ENCODE measurements at regions not wholly inside any gene's neighbourhood (a gene's known extent, or its start where the extent isn't known, plus 50 kb on each side); places are given as distances from the start of the nearest gene placed in this dataset.

DNA sequence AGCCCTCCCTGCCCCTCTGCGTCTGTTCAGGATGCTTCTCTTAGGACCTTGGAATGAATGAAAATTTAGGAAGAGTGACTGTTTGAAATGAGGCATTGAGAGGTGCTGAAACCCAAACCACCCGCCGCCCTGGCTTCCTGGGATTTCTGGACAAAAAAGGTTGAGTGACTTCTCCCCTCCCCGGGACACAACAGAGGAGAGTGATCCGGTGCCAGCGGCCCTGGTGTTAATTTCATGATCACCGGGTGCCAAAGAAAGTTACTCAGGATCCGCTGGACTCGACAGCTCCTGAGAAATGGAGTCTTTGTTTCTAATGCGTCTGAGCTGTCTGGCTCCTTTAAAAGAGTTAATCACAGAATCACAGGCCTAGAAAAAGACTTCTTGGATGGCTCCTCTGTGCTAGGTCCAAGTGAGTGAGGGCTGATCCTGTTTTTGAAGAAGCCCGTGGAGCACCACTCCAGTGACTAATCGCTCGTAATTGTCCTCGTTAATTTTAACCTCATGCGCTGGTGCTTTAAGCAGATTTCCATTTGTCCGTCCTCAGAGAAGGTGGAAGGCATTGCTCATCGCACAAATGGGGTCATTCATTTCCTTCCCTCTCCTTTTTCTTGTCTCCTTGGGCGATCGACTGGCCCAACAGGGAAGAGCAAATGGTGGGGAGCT is 144.4 kb upstream of the ZFHX3 start:
- H3K4me3 ChIP-seq (ENCODE audit: low read length): no peak overlapping the region
- no peak for DNase-seq (ENCODE audit: low read depth, low spot score)

DNA sequence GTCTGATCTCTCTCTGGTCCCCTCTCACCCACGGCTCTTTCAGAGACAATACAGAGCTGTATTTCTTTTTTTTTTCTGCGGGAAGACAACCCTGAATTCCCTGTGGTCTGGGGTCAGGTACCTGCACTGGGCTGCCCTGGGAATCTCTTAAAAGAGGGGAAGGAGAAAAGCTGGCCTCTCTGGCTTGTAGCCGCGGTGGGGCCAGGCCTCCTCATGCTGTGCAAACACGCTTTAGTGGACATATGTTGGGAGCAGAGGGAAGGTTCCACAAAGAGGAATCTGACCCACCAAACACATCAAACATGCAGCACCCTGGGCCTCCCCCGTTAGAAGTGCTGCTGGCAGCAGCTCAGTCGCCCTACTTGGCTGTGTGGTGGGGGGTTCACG is 143.7 kb upstream of the ZFHX3 start:
- DNase-seq (ENCODE audit: low read depth, low spot score): no peak
- no peak overlapping the region for H3K4me3 ChIP-seq (ENCODE audit: low read length)

DNA sequence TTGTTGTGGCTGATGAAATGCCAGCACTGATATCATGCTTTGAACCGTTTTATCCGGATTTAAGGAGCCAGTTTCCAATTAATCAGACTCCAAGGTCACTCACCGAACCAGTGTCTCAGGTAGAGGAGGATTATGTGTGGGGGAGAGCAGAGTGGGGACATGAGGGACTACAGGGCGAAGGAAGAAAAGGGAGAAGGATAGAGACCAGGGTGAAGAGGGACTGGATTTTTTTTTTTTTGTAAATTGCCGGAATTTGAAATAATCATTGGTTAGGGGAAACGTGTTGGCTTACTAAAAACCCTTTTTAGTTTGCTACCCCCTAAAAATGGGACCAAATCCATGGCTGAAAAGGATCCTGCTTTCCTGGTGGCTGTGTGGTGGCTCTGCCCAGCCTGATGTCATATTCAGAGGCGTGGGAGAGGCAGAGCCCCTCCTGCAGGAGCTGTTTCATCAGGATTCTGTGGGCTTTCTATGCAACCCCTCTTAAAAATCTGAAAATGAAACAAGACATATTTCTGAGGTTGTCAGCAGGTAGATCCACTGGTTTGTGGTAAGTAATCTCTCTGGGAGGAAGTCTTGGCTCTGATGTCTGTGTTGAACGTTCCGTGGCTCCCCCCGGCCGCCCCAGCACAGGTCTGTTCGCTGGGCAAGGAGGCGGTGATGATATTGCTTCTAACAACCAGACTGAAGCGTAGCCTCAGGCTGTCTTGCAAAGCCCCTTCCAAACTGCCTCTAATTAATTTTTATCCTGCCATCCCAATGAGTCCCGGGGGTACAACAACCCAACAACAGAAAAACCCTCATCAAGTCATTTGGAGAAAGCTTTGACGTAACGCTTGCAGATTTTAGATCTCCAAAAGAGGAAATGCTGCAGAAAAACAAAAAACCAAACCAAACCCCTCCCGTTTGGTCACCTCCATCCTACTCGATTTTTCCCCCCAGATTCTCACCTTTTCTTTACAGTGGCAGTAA is 143.0 kb upstream of the ZFHX3 start:
- no peak overlapping the region for H3K4me3 ChIP-seq (ENCODE audit: low read length)
- peak; percentile 22 for DNase-seq (ENCODE audit: low read depth, low spot score)

DNA sequence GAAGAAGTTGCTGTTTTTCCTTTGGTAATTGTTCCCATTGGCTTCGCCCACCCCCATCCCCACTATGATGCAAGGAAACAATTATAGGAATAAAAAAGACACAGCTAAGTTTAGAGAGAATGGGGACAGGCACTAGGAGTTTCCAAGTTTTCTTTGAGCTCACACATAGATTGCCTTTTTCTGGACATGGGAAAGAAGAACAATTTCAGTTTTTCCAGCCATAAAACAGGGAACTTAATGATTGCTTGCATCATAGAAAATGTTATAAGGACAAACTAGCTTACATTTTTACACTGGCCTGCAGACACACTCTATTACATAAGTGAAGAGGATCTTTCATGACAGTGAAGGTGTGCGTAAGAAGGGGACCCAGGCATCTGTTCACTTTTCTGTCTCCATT is 142.3 kb upstream of the ZFHX3 start:
- H3K4me3 ChIP-seq (ENCODE audit: low read length): no peak overlapping the region
- no peak for DNase-seq (ENCODE audit: low read depth, low spot score)

DNA sequence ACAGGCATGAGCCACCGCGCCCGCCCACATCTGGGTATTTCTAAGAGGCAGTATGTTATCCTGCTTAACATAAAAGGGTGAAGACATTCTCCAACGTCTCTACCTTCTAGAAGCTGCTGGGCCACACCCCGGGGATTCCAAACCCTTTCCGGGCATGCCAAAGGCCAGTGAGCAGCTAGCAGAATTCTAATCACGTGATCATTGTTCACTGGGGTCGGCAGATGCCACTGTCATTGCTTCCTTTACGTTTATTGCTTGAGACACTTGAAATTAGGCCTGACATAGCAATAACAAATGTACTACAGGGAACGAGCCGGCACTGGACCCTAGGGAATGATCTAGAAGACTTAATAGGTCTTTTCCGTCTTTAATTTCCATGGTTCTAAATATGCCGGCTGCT is 141.2 kb upstream of the ZFHX3 start:
- H3K4me3 ChIP-seq (ENCODE audit: low read length): no peak overlapping the region
- no peak for DNase-seq (ENCODE audit: low read depth, low spot score)

DNA sequence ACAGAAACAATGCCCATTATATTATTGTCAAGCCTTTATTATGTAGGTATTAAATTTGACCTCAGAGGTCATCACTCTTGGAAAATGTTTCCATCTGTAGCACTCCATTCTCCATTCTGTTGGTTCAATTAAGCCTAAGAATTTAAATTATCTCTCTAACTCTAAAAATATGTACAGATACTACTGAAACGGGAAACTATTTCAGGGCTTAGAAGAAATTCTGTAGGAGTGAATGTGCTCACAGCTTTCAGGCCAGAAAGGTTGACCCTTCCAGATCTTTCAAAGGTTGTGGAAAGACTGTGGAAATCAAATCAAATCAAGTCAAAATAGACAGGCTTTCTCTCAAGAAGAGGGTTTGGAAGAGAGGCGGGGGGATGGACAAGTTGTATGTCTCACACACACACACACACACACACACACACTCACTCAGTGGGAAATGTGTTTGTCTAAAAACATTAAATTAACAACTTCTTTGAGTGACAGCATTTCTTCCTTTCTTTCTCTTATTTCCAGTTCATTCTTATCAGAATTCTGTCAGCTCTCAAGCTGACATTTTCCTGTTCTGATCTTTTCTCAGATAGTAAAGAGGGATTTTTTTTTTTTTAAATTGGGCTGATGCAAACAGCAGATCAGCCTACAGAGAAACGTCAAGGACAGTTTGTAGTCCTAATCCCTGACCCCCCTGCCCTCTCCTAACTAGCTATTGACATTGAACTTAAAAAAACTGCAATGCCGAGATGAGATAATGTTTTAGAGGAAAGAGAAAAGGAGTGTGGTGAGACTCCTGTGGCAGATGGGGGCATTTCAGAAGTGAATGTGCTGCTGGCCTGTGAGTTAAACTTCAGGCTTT is 139.0 kb upstream of the ZFHX3 start:
- DNase-seq (ENCODE audit: low read depth, low spot score): no peak
- H3K4me3 ChIP-seq (ENCODE audit: low read length): no peak overlapping the region

DNA sequence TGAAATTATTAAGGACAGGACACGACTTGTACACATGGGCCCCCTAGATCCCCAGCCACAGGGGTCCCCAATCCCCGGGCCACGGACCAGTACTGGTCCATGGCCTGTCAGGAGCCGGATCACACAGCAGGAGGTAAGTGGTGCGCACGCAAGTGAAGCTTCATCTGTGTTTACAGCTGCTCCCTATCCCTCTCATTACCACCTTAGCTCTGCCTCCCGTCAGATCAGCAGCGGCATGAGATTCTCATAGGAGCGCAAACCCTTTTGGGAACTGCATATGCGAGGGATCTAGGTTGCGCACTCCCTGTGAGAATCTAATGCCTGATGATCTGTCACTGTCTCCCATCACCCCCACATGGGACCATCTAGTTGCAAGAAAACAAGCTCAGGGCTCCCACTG is 137.8 kb upstream of the ZFHX3 start:
- no peak overlapping the region for H3K4me3 ChIP-seq (ENCODE audit: low read length)
- DNase-seq (ENCODE audit: low read depth, low spot score): no peak

DNA sequence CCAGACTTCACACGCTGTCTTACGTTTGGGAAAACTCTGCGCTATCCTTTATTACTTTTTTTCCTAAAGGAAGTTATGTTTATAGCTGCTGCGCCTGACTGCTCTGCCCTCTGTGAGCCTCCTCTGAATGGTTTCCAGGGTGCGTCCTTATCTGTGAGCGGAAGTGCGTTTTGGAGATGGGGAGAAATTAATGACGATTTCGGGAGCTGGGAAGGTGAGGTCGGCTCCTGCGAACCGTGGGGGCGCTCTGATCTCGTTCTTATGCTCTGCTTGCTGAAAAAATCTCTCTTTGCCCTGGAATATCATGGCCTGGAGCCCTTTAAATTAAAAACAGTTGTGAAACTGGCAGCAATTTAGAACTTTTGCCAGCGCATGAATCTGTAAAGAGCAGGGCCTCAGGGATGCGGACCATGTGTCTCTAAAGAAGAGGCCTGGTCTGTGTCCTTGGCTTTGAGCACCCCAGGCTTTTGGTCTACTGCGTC is 135.7 kb upstream of the ZFHX3 start:
- DNase-seq (ENCODE audit: low read depth, low spot score): no peak

DNA sequence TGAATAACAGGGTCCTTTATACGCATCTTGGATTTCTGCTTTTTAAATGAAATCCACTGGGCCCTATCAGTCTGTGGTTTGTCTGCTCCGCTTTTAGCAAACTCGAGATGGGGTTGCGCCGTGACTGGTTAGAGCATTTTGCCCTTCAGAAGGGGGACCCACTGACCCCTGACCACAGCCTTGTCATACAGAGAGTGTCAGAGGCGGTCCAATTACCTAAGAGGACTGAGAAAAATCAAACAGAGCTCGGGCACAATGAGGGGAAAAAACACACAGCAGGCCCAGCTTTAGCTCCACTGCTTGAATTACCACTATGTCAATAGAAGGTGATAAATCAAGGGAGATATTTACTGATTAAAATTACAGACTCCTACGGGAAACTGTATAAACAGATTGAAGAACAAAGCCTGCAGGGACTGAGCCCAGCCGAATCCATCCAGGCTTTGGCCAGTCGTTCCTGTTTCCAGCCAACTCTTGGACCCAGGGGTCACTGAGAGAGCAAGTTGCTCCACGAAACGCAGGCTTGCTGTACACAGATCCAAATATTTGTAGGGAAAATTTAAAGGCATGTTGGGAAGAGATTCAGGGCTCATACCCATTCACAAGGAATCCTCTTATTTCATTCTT is 131.9 kb upstream of the ZFHX3 start:
- DNase-seq (ENCODE audit: low read depth, low spot score): no peak
- H3K4me3 ChIP-seq (ENCODE audit: low read length): no peak overlapping the region

More for the DNA sequence above, 135.7 kb upstream of the ZFHX3 start:
- no peak overlapping the region for H3K4me3 ChIP-seq (ENCODE audit: low read length)

DNA sequence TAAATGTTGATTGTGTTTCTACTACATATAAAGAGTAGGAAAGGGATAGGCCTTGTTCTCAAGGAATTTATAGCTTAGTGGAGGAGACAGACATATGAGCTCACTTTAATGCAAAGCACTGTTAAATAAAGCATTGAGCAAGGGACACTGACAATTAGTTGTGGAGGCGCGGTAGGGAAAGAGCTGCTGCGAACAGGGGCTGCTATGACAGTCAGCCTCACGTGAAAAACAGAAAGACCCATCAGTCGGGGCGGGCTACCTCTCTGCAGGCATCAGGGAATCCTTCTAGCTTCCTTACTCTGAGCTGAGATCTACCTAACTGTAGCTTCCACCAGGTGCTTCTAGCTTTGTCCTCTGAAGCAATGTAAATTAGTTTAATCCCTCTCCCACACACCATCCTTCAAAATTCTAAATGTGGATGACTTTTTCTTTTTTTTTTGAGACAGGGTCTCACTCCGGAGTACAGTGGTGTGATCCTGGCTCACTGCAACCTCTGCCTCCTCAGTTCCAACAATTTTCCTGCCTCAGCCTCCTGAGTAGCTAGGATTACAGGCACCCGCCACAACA is 129.9 kb upstream of the ZFHX3 start:
- DNase-seq (ENCODE audit: low read depth, low spot score): no peak
- H3K4me3 ChIP-seq (ENCODE audit: low read length): no peak overlapping the region

DNA sequence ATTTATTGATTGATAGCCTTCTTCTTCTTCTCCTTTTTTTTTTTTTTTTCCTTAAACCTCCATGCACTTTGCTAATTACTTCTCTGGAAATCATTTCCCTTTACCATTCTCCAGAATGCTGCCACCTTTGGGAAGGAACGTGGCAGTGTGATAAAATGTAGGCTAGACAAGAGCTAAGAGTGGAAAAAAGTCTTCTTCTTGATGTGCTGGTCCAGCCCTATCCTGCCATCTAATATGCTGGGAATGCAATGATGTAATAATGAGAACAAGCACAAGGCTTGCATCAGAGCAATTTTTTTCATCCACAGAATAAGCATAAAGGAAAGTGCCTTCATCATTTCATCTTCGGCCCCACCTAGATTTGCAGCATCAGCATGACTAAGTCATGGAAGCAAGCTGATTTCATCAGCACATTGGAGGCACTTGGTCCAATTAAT is 128.7 kb upstream of the ZFHX3 start:
- no peak for DNase-seq (ENCODE audit: low read depth, low spot score)
- H3K4me3 ChIP-seq (ENCODE audit: low read length): no peak overlapping the region

DNA sequence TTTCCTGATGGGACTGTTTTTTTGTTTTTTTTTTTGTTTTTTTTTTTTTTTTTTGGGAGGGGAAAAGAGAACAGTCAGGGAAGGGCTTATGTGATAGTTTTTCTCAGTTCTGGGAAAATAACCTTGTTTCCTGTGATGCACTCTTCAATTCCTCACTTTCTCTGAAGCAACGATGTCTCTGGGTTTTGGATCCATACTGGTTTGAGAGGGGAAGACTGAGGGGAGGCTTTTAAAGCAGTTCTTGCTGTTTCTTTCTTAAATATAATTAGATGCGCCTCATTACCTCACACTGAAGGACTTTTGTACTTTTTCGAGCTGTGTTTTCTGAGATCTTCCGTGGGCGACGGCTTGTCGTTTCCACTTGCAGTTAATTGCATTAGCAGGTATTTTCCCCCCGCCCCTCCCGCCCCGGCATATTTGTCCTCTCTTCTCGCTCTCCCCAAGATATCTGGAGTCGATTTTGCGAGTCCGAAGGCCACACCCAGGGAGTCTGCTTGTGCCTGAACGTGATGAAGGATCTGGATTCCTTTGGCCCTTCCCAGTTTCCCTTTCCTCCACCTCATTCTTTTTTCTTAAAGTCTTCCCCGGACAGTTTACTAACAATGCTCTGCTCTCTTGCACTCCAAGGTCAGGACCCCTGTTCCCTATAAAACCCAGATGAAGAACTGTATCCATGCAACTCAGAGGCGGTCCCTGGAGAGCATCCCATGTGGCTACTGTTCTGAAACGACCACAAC is 125.2 kb upstream of the ZFHX3 start:
- no peak overlapping the region for H3K4me3 ChIP-seq (ENCODE audit: low read length)
- no peak for DNase-seq (ENCODE audit: low read depth, low spot score)

DNA sequence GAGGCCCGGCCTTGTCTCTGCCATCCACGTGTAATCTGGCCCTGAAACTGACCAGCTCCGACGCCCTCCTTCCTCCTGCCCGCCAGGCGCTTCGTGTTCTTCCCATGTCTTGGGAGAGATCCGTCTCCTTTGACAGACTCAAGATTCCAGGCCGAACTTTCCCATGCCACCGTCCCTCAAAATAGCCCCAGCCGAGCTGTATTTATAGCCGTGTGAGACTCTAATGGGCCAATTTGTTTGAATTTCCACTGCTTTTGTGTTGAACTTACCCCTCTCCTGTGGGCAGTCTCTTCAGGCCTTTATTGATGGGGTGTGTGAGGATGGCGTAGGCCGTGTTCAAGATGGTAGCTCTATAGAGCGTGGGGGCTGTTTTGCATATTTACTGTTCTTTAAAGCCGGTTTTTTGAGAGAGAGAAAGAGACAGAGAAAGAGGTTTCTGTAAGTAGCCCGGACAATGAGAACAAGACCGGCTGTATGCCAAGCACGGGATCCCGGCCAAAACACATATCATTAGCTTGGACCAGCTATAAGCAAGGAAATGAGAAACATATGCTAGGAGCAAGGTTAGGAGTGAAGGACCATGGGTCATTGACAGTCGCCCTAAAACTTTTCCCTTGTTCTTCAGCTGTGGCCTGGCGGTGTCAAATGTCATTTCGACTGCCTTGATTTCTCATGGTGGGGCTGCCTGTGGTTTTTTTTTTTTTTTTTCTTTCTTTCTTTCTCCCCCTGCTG is 124.5 kb upstream of the ZFHX3 start:
- H3K4me3 ChIP-seq (ENCODE audit: low read length): no peak overlapping the region
- DNase-seq (ENCODE audit: low read depth, low spot score): no peak

DNA sequence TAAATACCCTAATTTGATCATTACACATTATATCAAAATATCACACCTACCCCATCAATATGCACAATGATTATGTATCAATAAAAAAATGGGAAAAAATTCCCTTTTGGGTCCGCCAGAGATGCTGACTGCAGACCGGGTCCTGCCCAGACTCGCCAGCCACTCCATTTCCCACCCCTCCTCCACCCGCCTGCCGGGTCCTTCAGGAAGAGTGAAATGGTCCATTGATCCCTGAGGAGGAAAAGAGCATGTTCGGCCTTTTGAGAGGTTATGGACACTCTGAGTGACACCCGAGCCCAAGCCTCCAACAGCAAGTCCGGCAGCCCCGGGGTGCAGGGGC is 123.9 kb upstream of the ZFHX3 start:
- no peak overlapping the region for H3K4me3 ChIP-seq (ENCODE audit: low read length)

DNA sequence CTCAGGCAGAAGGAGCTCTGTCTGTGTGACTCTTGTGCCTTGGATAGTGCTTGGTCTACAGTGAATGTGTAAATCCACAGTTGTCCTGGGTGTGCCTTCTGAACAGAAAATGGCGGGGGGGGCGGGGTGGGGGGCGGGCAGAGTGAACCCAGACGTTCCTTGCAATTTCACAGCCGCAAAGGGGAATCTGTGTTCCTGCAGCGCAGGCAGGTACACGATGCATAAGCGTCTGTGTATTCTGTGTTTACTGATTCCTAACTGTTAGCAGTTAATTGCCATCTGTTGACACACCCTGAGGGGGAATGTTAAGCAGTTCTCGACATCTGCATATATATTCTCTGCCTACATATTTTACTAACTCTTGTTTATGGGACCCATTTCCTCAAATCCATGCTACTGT is 123.5 kb upstream of the ZFHX3 start:
- H3K4me3 ChIP-seq (ENCODE audit: low read length): no peak overlapping the region
- DNase-seq (ENCODE audit: low read depth, low spot score): no peak

More for the DNA sequence above, 123.9 kb upstream of the ZFHX3 start:
- DNase-seq (ENCODE audit: low read depth, low spot score): no peak

DNA sequence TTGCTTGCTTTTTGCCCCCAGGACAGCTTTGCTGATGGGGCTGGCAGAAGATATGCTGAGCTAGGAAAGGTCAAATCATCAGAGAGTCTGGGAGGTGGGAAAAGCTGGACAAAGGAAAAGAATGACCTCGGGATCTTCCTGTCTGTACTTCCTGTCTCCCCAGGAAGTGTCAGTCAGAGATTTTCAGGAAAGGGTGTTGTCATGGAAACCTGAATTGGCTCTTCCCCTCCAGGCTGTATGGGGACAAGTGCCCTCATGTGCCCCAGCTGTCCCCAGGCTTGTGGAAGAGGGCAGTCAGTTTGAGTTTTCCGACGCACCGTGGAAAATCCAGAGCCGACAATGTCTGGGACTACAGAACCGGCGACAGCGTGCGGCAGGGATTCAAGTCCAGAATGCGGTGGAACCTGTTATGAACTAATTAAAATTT is 122.7 kb upstream of the ZFHX3 start:
- no peak overlapping the region for H3K4me3 ChIP-seq (ENCODE audit: low read length)
- DNase-seq (ENCODE audit: low read depth, low spot score): no peak

DNA sequence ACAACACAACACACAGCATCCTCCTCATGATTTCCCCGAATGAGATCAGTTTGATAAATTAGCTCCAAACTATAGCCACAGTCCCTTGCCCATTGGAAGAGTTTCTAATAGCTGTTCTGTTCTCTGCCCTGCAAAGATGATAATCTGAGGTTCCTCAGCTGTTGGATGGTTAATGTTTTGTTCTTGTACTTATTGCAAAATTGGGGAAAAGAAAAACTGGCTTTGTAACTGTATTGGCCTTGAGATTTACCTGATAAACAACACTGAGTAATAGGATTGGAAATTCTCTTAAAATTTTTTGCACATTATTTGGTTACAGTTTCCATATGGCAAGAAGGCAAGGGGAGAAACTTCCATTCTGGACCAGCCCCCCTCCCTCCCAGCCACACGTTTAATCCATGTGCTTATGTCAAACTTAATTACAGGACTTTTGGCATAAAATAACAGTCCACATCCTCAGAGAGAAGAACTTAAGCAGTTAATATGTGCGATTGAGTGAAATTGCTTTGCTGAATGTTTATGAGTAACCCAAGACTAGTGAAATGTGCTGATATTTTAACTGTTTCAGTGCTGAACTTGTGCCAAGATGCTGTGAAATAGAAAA is 119.1 kb upstream of the ZFHX3 start:
- H3K4me3 ChIP-seq (ENCODE audit: low read length): no peak overlapping the region
- no peak for DNase-seq (ENCODE audit: low read depth, low spot score)
